GM23338 (cell line): ENCODE measurements at regions not wholly inside any gene's neighbourhood (a gene's known extent, or its start where the extent isn't known, plus 50 kb on each side); places are given as distances from the start of the nearest gene placed in this dataset.

Source experiments
- ATAC-seq: fragments of 200-7000 bp; cut with Tn5 transposase; 3 replicates; pipeline ENCODE4 v1.9.1; 2020
- DNase-seq: peaks from one replicate; pipeline ENCODE4 v3.0.0-alpha.2; 2015; ENCODE audit warnings: low spot score
- H2AFZ ChIP-seq: fragments of 200-600 bp; sonication (generic); 2 replicates; pipeline ENCODE4 v1.8.0; 2016; ENCODE audit warnings: antibody characterized with exemption, mild to moderate bottlenecking, moderate library complexity
- H3F3A ChIP-seq: fragments of 200-600 bp; sonication (generic); replicated peaks from 2 replicates; pipeline ENCODE4 v1.8.0; 2017; ENCODE audit warnings: antibody characterized with exemption, mixed run types, low read depth
- H3K27ac ChIP-seq: fragments of 200-600 bp; sonication (generic); 2 replicates; pipeline ENCODE4 v1.6.1; 2016; ENCODE audit warnings: low read depth
- H3K27me3 ChIP-seq: fragments of 200-600 bp; sonication (generic); 2 replicates; pipeline ENCODE4 v1.8.0; 2016; ENCODE audit warnings: mild to moderate bottlenecking, mixed run types, moderate library complexity; ENCODE audit not compliant: insufficient read depth
- H3K36me3 ChIP-seq: fragments of 200-600 bp; sonication (generic); 2 replicates; pipeline ENCODE4 v1.8.0; 2016; ENCODE audit warnings: mild to moderate bottlenecking; ENCODE audit not compliant: insufficient read depth
- H3K4me1 ChIP-seq: fragments of 200-600 bp; sonication (generic); 2 replicates; pipeline ENCODE4 v1.8.0; 2016; ENCODE audit warnings: mild to moderate bottlenecking, moderate library complexity; ENCODE audit not compliant: insufficient read depth
- H3K4me2 ChIP-seq: fragments of 200-600 bp; sonication (generic); 2 replicates; pipeline ENCODE4 v1.7.1; 2017; ENCODE audit warnings: mixed run types
- H3K4me3 ChIP-seq: fragments of 200-600 bp; sonication (generic); 2 replicates; pipeline ENCODE4 v1.6.1; 2016; ENCODE audit warnings: mixed run types
- H3K79me2 ChIP-seq: fragments of 200-600 bp; sonication (generic); replicated peaks from 2 replicates; pipeline ENCODE4 v1.8.0; 2017; ENCODE audit warnings: mild to moderate bottlenecking; ENCODE audit not compliant: insufficient read depth
- H3K9me2 ChIP-seq: fragments of 200-600 bp; sonication (generic); 2 replicates; pipeline ENCODE4 v1.8.0; 2017; ENCODE audit not compliant: insufficient read depth
- H4K20me1 ChIP-seq: fragments of 200-600 bp; sonication (generic); replicated peaks from 2 replicates; pipeline ENCODE4 v1.8.0; 2017; ENCODE audit warnings: mild to moderate bottlenecking; ENCODE audit not compliant: insufficient read depth
- H3K27ac Mint-ChIP-seq: 2 replicates; pipeline ENCODE4 v1.8.0; 2020; ENCODE audit warnings: inconsistent platforms, mild to moderate bottlenecking, moderate library complexity, mixed read lengths
- H3K27me3 Mint-ChIP-seq: 3 replicates; pipeline ENCODE4 v1.8.0; 2022; ENCODE audit warnings: low read depth, mild to moderate bottlenecking, moderate library complexity, mixed read lengths, inconsistent platforms; ENCODE audit not compliant: insufficient read depth, poor library complexity
- H3K36me3 Mint-ChIP-seq: 3 replicates; pipeline ENCODE4 v1.8.0; 2021; ENCODE audit warnings: low read depth, mild to moderate bottlenecking, inconsistent platforms, moderate library complexity, mixed read lengths
- H3K4me1 Mint-ChIP-seq: 3 replicates; pipeline ENCODE4 v1.8.0; 2020; ENCODE audit warnings: mild to moderate bottlenecking, inconsistent platforms, mixed read lengths
- H3K4me3 Mint-ChIP-seq: 3 replicates; pipeline ENCODE4 v1.8.0; 2021; ENCODE audit warnings: moderate library complexity, mild to moderate bottlenecking, inconsistent platforms, mixed read lengths
- H3K9me3 Mint-ChIP-seq: 3 replicates; pipeline ENCODE4 v1.8.0; 2020; ENCODE audit warnings: moderate library complexity, mild to moderate bottlenecking, inconsistent platforms, mixed read lengths
- CREB1 ChIP-seq: fragments of 250-450 bp; sonication (Bioruptor Pico); IDR thresholded peaks from 2 replicates; pipeline ENCODE4 v1.5.0; 2020; ENCODE audit warnings: low read depth, mild to moderate bottlenecking, moderate library complexity
- EZH2 ChIP-seq: fragments of 200-600 bp; sonication (generic); IDR thresholded peaks from one replicate; pipeline ENCODE4 v1.8.0; 2017; ENCODE audit warnings: antibody characterized with exemption, mild to moderate bottlenecking, low read depth; ENCODE audit not compliant: unreplicated experiment
- EZH2phosphoT487 ChIP-seq: fragments of 200-600 bp; sonication (generic); IDR thresholded peaks from one replicate; pipeline ENCODE4 v1.8.1; 2018; ENCODE audit warnings: antibody characterized with exemption; ENCODE audit not compliant: unreplicated experiment
- JUNB ChIP-seq: IDR thresholded peaks from one replicate; pipeline ENCODE4 v1.6.1; 2016; ENCODE audit warnings: antibody characterized with exemption; ENCODE audit not compliant: unreplicated experiment
- NANOG ChIP-seq: IDR thresholded peaks from 2 replicates; pipeline ENCODE4 v1.6.1; 2016; ENCODE audit warnings: antibody characterized with exemption, borderline replicate concordance
- POLR2AphosphoS5 ChIP-seq: IDR thresholded peaks from 2 replicates; pipeline ENCODE4 v1.6.1; 2016; ENCODE audit warnings: antibody characterized with exemption, low read depth
- STAT1 ChIP-seq: IDR thresholded peaks from one replicate; pipeline ENCODE4 v1.6.1; 2016; ENCODE audit warnings: antibody characterized with exemption; ENCODE audit not compliant: unreplicated experiment
- ZNF114 ChIP-seq: fragments of 250-450 bp; sonication (Bioruptor Pico); IDR thresholded peaks from 2 replicates; pipeline ENCODE4 v1.5.0; 2020; ENCODE audit warnings: mild to moderate bottlenecking, moderate library complexity
- ZNF331 ChIP-seq: fragments of 250-450 bp; sonication (Bioruptor Pico); IDR thresholded peaks from 2 replicates; pipeline ENCODE4 v1.5.0; 2020; ENCODE audit warnings: low read depth, mild to moderate bottlenecking, moderate library complexity
- TF ChIP-seq, protein P1 (sequence below), 2 experiments: fragments of 200-600 bp in 1 of 2; sonication (generic) in 1 of 2; conservative IDR thresholded peaks; 2 replicates each; pipeline versions ENCODE4 v1.5.1 to v1.6.1; 2016 to 2017; ENCODE audit warnings: antibody characterized with exemption in 2 of 2, low read depth in 2 of 2, mild to moderate bottlenecking in 2 of 2, moderate library complexity in 1 of 2
- TF ChIP-seq, protein P2 (sequence below): IDR thresholded peaks from one replicate; pipeline ENCODE4 v1.6.1; 2018; ENCODE audit warnings: antibody characterized with exemption; ENCODE audit not compliant: unreplicated experiment
- TF ChIP-seq, protein P3 (sequence below): IDR thresholded peaks from 2 replicates; pipeline ENCODE4 v1.6.1; 2016; ENCODE audit warnings: antibody characterized with exemption

DNA sequence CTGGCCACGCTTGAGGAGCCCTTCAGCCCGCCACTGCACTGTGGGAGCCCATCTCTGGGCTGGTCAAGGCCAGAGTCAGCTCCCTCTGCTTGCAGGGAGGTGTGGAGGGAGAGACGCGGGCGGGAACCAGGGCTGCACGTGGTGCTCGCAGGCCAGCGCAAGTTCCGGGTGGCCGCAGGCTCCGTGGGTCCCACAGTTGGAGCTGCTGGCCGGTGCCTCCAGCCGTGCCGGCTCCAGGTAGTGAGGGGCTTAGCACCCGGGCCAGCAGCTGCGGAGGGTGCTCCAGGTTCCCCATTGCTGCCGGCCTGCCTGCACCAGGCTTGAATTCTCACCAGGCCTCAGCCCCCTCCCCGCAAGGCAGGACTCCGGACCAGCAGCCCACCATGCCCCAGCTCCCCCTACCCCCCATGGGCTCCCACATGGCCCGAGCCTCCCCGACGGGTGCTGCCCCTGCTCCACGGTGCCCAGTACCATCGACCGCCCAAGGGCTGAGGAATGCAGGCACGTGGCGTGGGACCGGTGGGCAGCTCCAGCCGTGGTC lies 192.8 kb upstream of the IZUMO3 start (continued):
- TF ChIP-seq, protein P1, sequence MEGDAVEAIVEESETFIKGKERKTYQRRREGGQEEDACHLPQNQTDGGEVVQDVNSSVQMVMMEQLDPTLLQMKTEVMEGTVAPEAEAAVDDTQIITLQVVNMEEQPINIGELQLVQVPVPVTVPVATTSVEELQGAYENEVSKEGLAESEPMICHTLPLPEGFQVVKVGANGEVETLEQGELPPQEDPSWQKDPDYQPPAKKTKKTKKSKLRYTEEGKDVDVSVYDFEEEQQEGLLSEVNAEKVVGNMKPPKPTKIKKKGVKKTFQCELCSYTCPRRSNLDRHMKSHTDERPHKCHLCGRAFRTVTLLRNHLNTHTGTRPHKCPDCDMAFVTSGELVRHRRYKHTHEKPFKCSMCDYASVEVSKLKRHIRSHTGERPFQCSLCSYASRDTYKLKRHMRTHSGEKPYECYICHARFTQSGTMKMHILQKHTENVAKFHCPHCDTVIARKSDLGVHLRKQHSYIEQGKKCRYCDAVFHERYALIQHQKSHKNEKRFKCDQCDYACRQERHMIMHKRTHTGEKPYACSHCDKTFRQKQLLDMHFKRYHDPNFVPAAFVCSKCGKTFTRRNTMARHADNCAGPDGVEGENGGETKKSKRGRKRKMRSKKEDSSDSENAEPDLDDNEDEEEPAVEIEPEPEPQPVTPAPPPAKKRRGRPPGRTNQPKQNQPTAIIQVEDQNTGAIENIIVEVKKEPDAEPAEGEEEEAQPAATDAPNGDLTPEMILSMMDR (conservative IDR thresholded peaks at IDR 0.05; ENCODE audit: low read depth in 2 of 2): no peak
- TF ChIP-seq STAT1 (no peak), EZH2phosphoT487 (no peak), CREB1 (CRISPR knock-in tag) (no peak), EZH2 (no peak), ZNF331 (CRISPR knock-in tag) (no peak), POLR2AphosphoS5 (no peak), ZNF114 (no peak), NANOG (no peak)
- TF ChIP-seq, protein P2, sequence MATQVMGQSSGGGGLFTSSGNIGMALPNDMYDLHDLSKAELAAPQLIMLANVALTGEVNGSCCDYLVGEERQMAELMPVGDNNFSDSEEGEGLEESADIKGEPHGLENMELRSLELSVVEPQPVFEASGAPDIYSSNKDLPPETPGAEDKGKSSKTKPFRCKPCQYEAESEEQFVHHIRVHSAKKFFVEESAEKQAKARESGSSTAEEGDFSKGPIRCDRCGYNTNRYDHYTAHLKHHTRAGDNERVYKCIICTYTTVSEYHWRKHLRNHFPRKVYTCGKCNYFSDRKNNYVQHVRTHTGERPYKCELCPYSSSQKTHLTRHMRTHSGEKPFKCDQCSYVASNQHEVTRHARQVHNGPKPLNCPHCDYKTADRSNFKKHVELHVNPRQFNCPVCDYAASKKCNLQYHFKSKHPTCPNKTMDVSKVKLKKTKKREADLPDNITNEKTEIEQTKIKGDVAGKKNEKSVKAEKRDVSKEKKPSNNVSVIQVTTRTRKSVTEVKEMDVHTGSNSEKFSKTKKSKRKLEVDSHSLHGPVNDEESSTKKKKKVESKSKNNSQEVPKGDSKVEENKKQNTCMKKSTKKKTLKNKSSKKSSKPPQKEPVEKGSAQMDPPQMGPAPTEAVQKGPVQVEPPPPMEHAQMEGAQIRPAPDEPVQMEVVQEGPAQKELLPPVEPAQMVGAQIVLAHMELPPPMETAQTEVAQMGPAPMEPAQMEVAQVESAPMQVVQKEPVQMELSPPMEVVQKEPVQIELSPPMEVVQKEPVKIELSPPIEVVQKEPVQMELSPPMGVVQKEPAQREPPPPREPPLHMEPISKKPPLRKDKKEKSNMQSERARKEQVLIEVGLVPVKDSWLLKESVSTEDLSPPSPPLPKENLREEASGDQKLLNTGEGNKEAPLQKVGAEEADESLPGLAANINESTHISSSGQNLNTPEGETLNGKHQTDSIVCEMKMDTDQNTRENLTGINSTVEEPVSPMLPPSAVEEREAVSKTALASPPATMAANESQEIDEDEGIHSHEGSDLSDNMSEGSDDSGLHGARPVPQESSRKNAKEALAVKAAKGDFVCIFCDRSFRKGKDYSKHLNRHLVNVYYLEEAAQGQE: no peak
- TF ChIP-seq, protein P3, sequence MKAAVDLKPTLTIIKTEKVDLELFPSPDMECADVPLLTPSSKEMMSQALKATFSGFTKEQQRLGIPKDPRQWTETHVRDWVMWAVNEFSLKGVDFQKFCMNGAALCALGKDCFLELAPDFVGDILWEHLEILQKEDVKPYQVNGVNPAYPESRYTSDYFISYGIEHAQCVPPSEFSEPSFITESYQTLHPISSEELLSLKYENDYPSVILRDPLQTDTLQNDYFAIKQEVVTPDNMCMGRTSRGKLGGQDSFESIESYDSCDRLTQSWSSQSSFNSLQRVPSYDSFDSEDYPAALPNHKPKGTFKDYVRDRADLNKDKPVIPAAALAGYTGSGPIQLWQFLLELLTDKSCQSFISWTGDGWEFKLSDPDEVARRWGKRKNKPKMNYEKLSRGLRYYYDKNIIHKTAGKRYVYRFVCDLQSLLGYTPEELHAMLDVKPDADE: no peak

DNA sequence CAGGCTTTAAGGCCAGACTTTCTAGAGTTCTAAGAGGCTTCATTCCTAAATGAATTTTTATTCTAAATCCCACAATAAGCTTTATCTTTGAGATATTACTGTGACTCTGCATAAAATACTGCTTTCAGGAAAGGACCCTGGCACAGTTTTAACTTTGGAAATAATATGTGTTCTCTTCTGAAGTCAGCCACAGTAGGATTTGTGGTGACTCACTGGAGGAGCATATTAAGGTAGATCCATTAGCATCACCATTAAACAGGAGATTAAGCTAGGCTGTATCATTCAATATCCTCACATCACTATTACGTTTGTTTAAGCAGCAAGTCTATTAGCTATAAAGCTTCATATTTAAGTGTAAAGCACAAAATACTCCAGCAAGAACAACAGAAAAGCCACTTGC lies 186.1 kb upstream of the IZUMO3 start:
- DNase-seq (no peak), ATAC-seq (no peak)
- Histone ChIP-seq H3K36me3 (no peaks in the 10 kb centered on the region), H4K20me1 (no peaks in the 10 kb centered on the region), H3K4me2 (no peak overlapping the region), H3K27me3 (no peaks in the 10 kb centered on the region), H3K9me2 (no peaks in the 10 kb centered on the region), H3K79me2 (no peaks in the 10 kb centered on the region), H3K4me3 (no peak overlapping the region), H3K27ac (no peak overlapping the region), H3F3A (no peaks in the 10 kb centered on the region), H3K4me1 (no peaks in the 10 kb centered on the region), H2AFZ (no peak overlapping the region)
- 0 out of 3 replicates have a peak, but pooled peaks cover 2% of the 10 kb centered on the region for H3K9me3 Mint-ChIP-seq
- H3K4me3 Mint-ChIP-seq: no peak overlapping the region
- H3K4me1 Mint-ChIP-seq: no peaks in the 10 kb centered on the region
- no peak overlapping the region for H3K27ac Mint-ChIP-seq
- H3K36me3 Mint-ChIP-seq: no peaks in the 10 kb centered on the region; the same call in 2 of the 3 replicates
- H3K27me3 Mint-ChIP-seq: peaks cover 3% of the 10 kb centered on the region
- no peak for TF ChIP-seq EZH2phosphoT487
- no peak for TF ChIP-seq EZH2
- TF ChIP-seq, protein P1 (conservative IDR thresholded peaks at IDR 0.05; ENCODE audit: low read depth in 2 of 2): no peak
- TF ChIP-seq STAT1: no peak
- TF ChIP-seq POLR2AphosphoS5: no peak
- no peak for TF ChIP-seq ZNF114
- TF ChIP-seq NANOG: no peak
- TF ChIP-seq, protein P2: no peak
- TF ChIP-seq CREB1 (CRISPR knock-in tag): no peak
- TF ChIP-seq JUNB: no peak
